SK-N-SH (cell line): ENCODE measurements at regions not wholly inside any gene's neighbourhood (a gene's known extent, or its start where the extent isn't known, plus 50 kb on each side); places are given as distances from the start of the nearest gene placed in this dataset.

Source experiments
- CTCF ChIA-PET: fragments of 300-600, 350-600 bp; formaldehyde crosslinking; extraction: SDS; loops from one replicate; lab custom pipeline; 2021; lab: Yijun Ruan, JAX
- POLR2A ChIA-PET: fragments of 350-600 bp; sonication (Branson Sonifier 250); formaldehyde crosslinking; extraction: SDS; loops from one replicate; lab custom pipeline; 2020; ENCODE audit warnings: antibody characterized with exemption, inconsistent platforms; lab: Yijun Ruan, JAX
- DNase-seq: peaks from one replicate; pipeline ENCODE4 v3.0.0; 2012
- H2AFZ ChIP-seq: fragments of 200-600 bp; sonication (generic); 2 replicates; pipeline ENCODE4 v1.8.1; 2016; ENCODE audit warnings: antibody characterized with exemption, mild to moderate bottlenecking, low read depth
- H3F3A ChIP-seq: fragments of 200-600 bp; sonication (generic); replicated peaks from 2 replicates; pipeline ENCODE3; 2016; ENCODE audit warnings: antibody characterized with exemption, mild to moderate bottlenecking; ENCODE audit not compliant: insufficient read depth
- H3K27ac ChIP-seq, 2 experiments: fragments of 200-500 bp in 1 of 2; fragments of 200-600 bp in 1 of 2; sonication (Bioruptor generic) in 1 of 2; sonication (generic), shearing (Covaris generic) in 1 of 2; 2 replicates each; pipeline versions ENCODE4 v1.5.1 to v1.6.1; 2014 to 2016; ENCODE audit warnings: low read depth in 2 of 2, inconsistent platforms in 1 of 2, low read length in 1 of 2, mild to moderate bottlenecking in 1 of 2, mixed read lengths in 1 of 2
- H3K27me3 ChIP-seq: fragments of 200-600 bp; sonication (generic), shearing (Covaris generic); 2 replicates; pipeline ENCODE4 v1.6.1; 2016; ENCODE audit warnings: mixed run types; ENCODE audit not compliant: insufficient read depth
- H3K36me3 ChIP-seq, 2 experiments: fragments of 200-500 bp in 1 of 2; fragments of 200-600 bp in 1 of 2; sonication (Bioruptor generic) in 1 of 2; sonication (generic) in 1 of 2; replicated peaks in 1 of 2; 2 replicates each; pipeline versions ENCODE3 to v1.5.1; 2014 to 2016; ENCODE audit warnings: low read length in 1 of 2, mild to moderate bottlenecking in 1 of 2; ENCODE audit not compliant: insufficient read depth in 2 of 2, control insufficient read depth in 1 of 2
- H3K4me1 ChIP-seq, 2 experiments: fragments of 200-500 bp in 1 of 2; fragments of 200-600 bp in 1 of 2; sonication (Bioruptor generic) in 1 of 2; sonication (generic), shearing (Covaris generic) in 1 of 2; 2 replicates each; pipeline versions ENCODE4 v1.5.1 to v1.6.1; 2014 to 2016; ENCODE audit warnings: low read depth in 1 of 2, low read length in 1 of 2, mixed run types in 1 of 2; ENCODE audit not compliant: insufficient read depth in 2 of 2, control insufficient read depth in 1 of 2
- H3K4me2 ChIP-seq: fragments of 200-600 bp; sonication (generic), shearing (Covaris generic); 2 replicates; pipeline ENCODE4 v1.6.1; 2017; ENCODE audit warnings: mixed run types
- H3K4me3 ChIP-seq, 2 experiments: fragments of 200-500 bp in 1 of 2; fragments of 200-600 bp in 1 of 2; sonication (Bioruptor generic) in 1 of 2; sonication (generic), shearing (Covaris generic) in 1 of 2; 2 replicates each; pipeline versions ENCODE4 v1.5.1 to v1.8.1; 2014 to 2016; ENCODE audit warnings: low read depth in 2 of 2, inconsistent platforms in 1 of 2, low read length in 1 of 2, mild to moderate bottlenecking in 1 of 2, mixed read lengths in 1 of 2, moderate library complexity in 1 of 2
- H3K79me2 ChIP-seq: fragments of 200-600 bp; sonication (generic); 2 replicates; pipeline ENCODE4 v1.8.1; 2017; ENCODE audit warnings: mild to moderate bottlenecking; ENCODE audit not compliant: insufficient read depth
- H3K9ac ChIP-seq: fragments of 200-600 bp; sonication (generic); 2 replicates; pipeline ENCODE4 v1.6.1; 2017; ENCODE audit warnings: mixed run types
- H3K9me2 ChIP-seq: fragments of 200-600 bp; sonication (generic); 2 replicates; pipeline ENCODE4 v1.6.1; 2017; ENCODE audit warnings: mixed run types
- H3K9me3 ChIP-seq: fragments of 200-600 bp; sonication (generic); 2 replicates; pipeline ENCODE4 v1.6.1; 2017; ENCODE audit warnings: mixed run types, mild to moderate bottlenecking, moderate library complexity
- H4K20me1 ChIP-seq: fragments of 200-600 bp; sonication (generic); 2 replicates; pipeline ENCODE4 v1.6.1; 2017; ENCODE audit warnings: mild to moderate bottlenecking, mixed run types; ENCODE audit not compliant: insufficient read depth
- CTCF ChIP-seq: fragments of 200-600 bp; sonication (generic); IDR thresholded peaks from 2 replicates; pipeline ENCODE4 v1.6.1; 2017; ENCODE audit warnings: antibody characterized with exemption, mild to moderate bottlenecking, moderate library complexity
- ELF1 ChIP-seq: IDR thresholded peaks from 2 replicates; pipeline ENCODE4 v1.4.0; 2012
- FOXJ3 ChIP-seq: sonication (generic); formaldehyde crosslinking; IDR thresholded peaks from 2 replicates; pipeline ENCODE4 v1.5.1; 2020; ENCODE audit warnings: mild to moderate bottlenecking, missing genetic modification reagents
- IRF3 ChIP-seq: fragments of 150-350 bp; IDR thresholded peaks from 2 replicates; pipeline ENCODE4 v1.6.1; 2016; ENCODE audit warnings: mild to moderate bottlenecking, low read depth, low read length
- MEF2A ChIP-seq: IDR thresholded peaks from 2 replicates; pipeline ENCODE4 v1.4.0; 2012; ENCODE audit warnings: low read depth, borderline replicate concordance
- MXI1 ChIP-seq: IDR thresholded peaks from 2 replicates; pipeline ENCODE4 v1.6.1; 2012; ENCODE audit warnings: mild to moderate bottlenecking, low read depth, low read length, improper control_type of control experiment
- NFIC ChIP-seq: IDR thresholded peaks from 2 replicates; pipeline ENCODE4 v1.4.0; 2012; ENCODE audit warnings: borderline replicate concordance
- NRF1 ChIP-seq: IDR thresholded peaks from 2 replicates; pipeline ENCODE4 v1.6.1; 2012; ENCODE audit warnings: low read depth, mild to moderate bottlenecking, low read length
- POLR2AphosphoS5 ChIP-seq: IDR thresholded peaks from 2 replicates; pipeline ENCODE4 v1.6.1; 2012; ENCODE audit warnings: low read depth, low read length
- RCOR1 ChIP-seq: fragments of 150-350 bp; IDR thresholded peaks from 2 replicates; pipeline ENCODE4 v1.6.1; 2017; ENCODE audit warnings: antibody characterized with exemption, low read length
- RFX5 ChIP-seq: IDR thresholded peaks from 2 replicates; pipeline ENCODE4 v1.6.1; 2012; ENCODE audit warnings: mild to moderate bottlenecking, improper control_type of control experiment, low read length
- SIN3A ChIP-seq: IDR thresholded peaks from 2 replicates; pipeline ENCODE4 v1.6.1; 2012; ENCODE audit warnings: low read depth, mild to moderate bottlenecking, low read length, moderate library complexity, borderline replicate concordance
- SMC3 ChIP-seq: IDR thresholded peaks from 2 replicates; pipeline ENCODE4 v1.6.1; 2012; ENCODE audit warnings: low read depth, low read length, improper control_type of control experiment
- TAF1 ChIP-seq: IDR thresholded peaks from 2 replicates; pipeline ENCODE4 v1.6.1; 2012; ENCODE audit warnings: low read depth, mild to moderate bottlenecking, low read length, moderate library complexity, borderline replicate concordance
- TCF12 ChIP-seq: IDR thresholded peaks from 2 replicates; pipeline ENCODE4 v1.4.0; 2012
- USF1 ChIP-seq: IDR thresholded peaks from 2 replicates; pipeline ENCODE4 v1.4.0; 2012; ENCODE audit warnings: low read depth, borderline replicate concordance
- USF2 ChIP-seq: fragments of 150-350 bp; IDR thresholded peaks from 2 replicates; pipeline ENCODE4 v1.6.1; 2017; ENCODE audit warnings: antibody characterized with exemption, low read length, low read depth, borderline replicate concordance
- YY1 ChIP-seq: IDR thresholded peaks from 2 replicates; pipeline ENCODE4 v1.4.0; 2012; ENCODE audit warnings: low read depth, mild to moderate bottlenecking
- ZBTB33 ChIP-seq: IDR thresholded peaks from 2 replicates; pipeline ENCODE4 v1.4.0; 2012; ENCODE audit warnings: low read depth, borderline replicate concordance
- WGBS: methylation state at CpG from one replicate; pipeline ENCODE4 v1.1.6; 2017; ENCODE audit warnings: low lambda C conversion rate; 5-methylcytosine and 5-hydroxymethylcytosine counted together
- TF ChIP-seq, protein P1 (sequence below): IDR thresholded peaks from 2 replicates; pipeline ENCODE4 v1.4.0; 2012; ENCODE audit warnings: low read depth

- Histone ChIP-seq H3K4me3 (no peak overlapping the region), H3K9me2 (no peaks in the 10 kb centered on the region), H3K9me3 (no peaks in the 10 kb centered on the region), H3F3A (no peaks in the 10 kb centered on the region), H3K27me3 (no peaks in the 10 kb centered on the region)
- ChIA-PET POLR2A (no interaction called here), CTCF (interaction anchor here (0.6 to 7.3 kb wide), 7 partner anchors 14 to 431 kb away, joined by 3 to 55 read pairs (median 10); no protein-coding TSS in a partner anchor)
- no peak for DNase-seq
- TF ChIP-seq ELF1 (no peak), FOXJ3 (CRISPR knock-in tag) (no peak), USF1 (no peak), SMC3 (no peak), IRF3 (no peak), NFIC (no peak), YY1 (no peak), SIN3A (no peak), RFX5 (no peak)
- TF ChIP-seq, all 33 proteins: peak for 0
- 91% methylated on average over 4 of the region's 4 CpGs for WGBS
- Histone ChIP-seq H3K4me2 (no peak overlapping the region), H2AFZ (no peak overlapping the region), H3K27ac (no peak overlapping the region; a peak in 1 of 4 replicates), H3K9ac (no peak overlapping the region), H4K20me1 (no peaks in the 10 kb centered on the region), H3K4me1 (peaks cover 5 to 21% of the 10 kb centered on the region in 2 experiments; a peak in 3 of 4 replicates), H3K79me2 (no peaks in the 10 kb centered on the region), H3K36me3 (no peaks in the 10 kb centered on the region)
These were observed 289.4 kb downstream of the MTX2 start for GRCh38 chr2:176558574-176559140.

- Histone ChIP-seq H3K36me3 (no peaks in the 10 kb centered on the region), H3K9me3 (no peaks in the 10 kb centered on the region), H3F3A (no peaks in the 10 kb centered on the region), H3K4me2 (no peak overlapping the region), H3K79me2 (no peaks in the 10 kb centered on the region), H3K4me1 (peaks cover 5 to 13% of the 10 kb centered on the region in 2 experiments; a peak in 3 of 4 replicates), H3K4me3 (no peak overlapping the region), H4K20me1 (no peaks in the 10 kb centered on the region), H3K27me3 (no peaks in the 10 kb centered on the region), H3K9me2 (no peaks in the 10 kb centered on the region), H3K27ac (no peak overlapping the region), H2AFZ (no peak overlapping the region), H3K9ac (no peak overlapping the region)
- POLR2A ChIA-PET = no interaction called here
- no peak for DNase-seq
- CTCF ChIA-PET = interaction anchor here (1.2 to 7.3 kb wide), 3 partner anchors 12 to 421 kb away, joined by 3 to 55 read pairs (median 26); no protein-coding TSS in a partner anchor
- WGBS = 81% methylated on average over 1 of the region's 2 CpGs
- TF ChIP-seq MEF2A = no peak
- TF ChIP-seq POLR2AphosphoS5 = no peak
- no peak for TF ChIP-seq NFIC
- TF ChIP-seq MXI1 = no peak
- TF ChIP-seq, protein P1, sequence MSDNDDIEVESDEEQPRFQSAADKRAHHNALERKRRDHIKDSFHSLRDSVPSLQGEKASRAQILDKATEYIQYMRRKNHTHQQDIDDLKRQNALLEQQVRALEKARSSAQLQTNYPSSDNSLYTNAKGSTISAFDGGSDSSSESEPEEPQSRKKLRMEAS = no peak
- TF ChIP-seq USF2 = no peak
- TF ChIP-seq SIN3A = no peak
- no peak for TF ChIP-seq TCF12
- no peak for TF ChIP-seq ZBTB33
- TF ChIP-seq RCOR1 = no peak
- TF ChIP-seq CTCF = no peak
- TF ChIP-seq NRF1 = no peak
- TF ChIP-seq USF1 = no peak
- no peak for TF ChIP-seq FOXJ3 (CRISPR knock-in tag)
- TF ChIP-seq TAF1 = no peak
These were observed 291.1 kb downstream of the MTX2 start for GRCh38 chr2:176560296-176560695.
